ENCODE measurements at regions not wholly inside any gene's neighbourhood (a gene's known extent, or its start where the extent isn't known, plus 50 kb on each side); places are given as distances from the start of the nearest gene placed in this dataset.

DNA sequence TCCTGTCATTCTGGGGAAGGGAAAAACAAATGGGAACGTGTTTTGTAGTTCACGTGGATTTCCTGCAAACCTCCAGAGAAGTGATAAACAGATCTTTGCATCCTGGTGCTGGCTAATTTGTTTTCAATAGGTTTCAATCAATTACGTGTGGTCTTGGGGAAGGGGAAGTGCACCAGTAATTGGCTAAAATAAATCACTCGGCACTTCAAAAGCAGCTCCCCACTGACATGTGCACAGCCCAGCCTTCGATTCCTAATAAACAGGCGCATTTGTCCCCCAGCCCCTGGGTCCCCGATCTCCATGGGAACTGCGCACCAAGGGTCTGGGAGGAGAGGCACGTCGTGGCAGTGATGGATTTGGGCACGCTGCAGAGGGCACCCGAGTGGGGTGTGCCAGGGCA lies 112.9 kb upstream of the GSE1 start:
- no peak for DNase-seq (ENCODE audit: low read depth)
- H3K4me3 ChIP-seq (ENCODE audit: low read depth, low read length): no peak overlapping the region
- TF ChIP-seq CTCF (IDR thresholded peaks at IDR 0.05; ENCODE audit: insufficient read depth, low read length): no peak

DNA sequence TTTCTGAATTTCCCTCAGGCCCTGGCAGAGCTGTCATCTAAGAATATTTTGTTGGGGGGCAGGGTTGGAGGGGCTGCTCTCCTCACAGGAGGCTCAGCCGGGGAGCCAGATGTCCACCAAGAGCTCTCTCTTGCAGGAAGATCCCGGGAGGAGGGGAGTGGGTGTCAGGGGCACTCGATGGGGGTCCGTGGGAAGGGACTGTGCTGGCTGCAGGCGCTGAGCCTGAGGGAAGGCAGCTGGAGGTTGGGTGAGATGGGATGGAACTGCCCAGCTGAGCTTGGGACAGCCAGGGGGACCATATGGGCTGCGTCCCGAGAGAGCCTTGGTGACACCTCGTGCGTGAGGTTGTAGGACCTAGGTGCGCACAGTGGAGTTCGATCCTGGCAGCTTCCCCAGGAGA lies 111.2 kb upstream of the GSE1 start:
- no peak for DNase-seq (ENCODE audit: low read depth)
- no peak for TF ChIP-seq CTCF (IDR thresholded peaks at IDR 0.05; ENCODE audit: insufficient read depth, low read length)

DNA sequence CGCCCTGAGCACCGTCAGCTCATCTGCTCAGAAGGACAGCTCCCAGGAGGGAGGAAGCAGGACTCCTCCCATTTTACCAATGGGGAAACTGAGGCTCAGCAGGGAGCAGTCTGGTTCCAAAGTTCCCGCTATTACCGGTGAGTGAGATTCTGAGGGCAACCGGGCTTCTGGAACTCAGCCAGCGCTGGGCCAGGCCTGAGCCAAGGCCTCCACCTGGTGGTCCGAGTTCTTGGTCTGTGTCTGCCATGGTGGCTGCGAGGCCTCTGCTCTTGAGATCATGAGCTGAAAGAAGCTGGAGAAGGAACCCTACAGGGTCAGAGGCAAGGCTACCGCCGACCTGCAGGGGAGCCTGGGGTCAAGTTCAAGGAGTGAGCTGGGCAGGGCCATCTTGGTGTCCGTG lies 110.8 kb upstream of the GSE1 start:
- H3K4me3 ChIP-seq (ENCODE audit: low read depth, low read length): no peak overlapping the region
- no peak for TF ChIP-seq CTCF (IDR thresholded peaks at IDR 0.05; ENCODE audit: insufficient read depth, low read length)
- DNase-seq (ENCODE audit: low read depth): no peak

More for the DNA sequence above, 111.2 kb upstream of the GSE1 start:
- no peak overlapping the region for H3K4me3 ChIP-seq (ENCODE audit: low read depth, low read length)

DNA sequence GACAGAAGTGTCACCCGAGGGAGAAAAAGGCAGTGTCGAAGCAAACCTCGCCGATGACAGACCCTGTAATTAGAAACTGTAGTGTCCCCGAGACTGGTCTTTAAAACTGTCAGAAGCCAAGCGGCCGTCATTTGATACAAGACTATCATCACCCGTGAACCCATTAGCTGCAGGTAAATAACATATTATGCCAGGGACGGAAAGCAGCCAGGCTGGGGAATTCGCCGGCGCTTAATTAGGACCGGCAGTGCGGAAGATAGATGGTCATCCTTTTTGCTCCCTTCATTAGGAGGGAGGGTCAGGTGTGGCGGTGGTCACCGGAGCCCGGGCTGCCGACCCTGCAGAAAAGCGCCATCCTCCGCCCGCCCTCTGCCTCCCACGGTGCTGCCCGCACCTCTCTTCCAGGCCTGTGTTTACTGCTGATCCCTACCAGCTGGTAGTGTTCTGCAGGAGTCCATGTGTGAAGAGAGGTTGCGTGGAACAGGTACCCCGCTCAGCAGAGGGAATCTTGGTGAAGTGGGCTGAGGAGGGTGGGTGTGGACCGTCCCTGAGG lies 109.4 kb upstream of the GSE1 start:
- DNase-seq (ENCODE audit: low read depth): no peak
- TF ChIP-seq CTCF (IDR thresholded peaks at IDR 0.05; ENCODE audit: insufficient read depth, low read length): no peak
- no peak overlapping the region for H3K4me3 ChIP-seq (ENCODE audit: low read depth, low read length)

- no peak for DNase-seq (ENCODE audit: low read depth)
- no peak for TF ChIP-seq CTCF (IDR thresholded peaks at IDR 0.05; ENCODE audit: insufficient read depth, low read length)
- no peak overlapping the region for H3K4me3 ChIP-seq (ENCODE audit: low read depth, low read length)
Measured at GRCh38 chr16:85504242-85504641, 108.9 kb upstream of the GSE1 start.

GRCh38 chr16:85505794-85506634 lies 107.1 kb upstream of the GSE1 start:
- no peak for DNase-seq (ENCODE audit: low read depth)
- no peak overlapping the region for H3K4me3 ChIP-seq (ENCODE audit: low read depth, low read length)
- TF ChIP-seq CTCF (IDR thresholded peaks at IDR 0.05; ENCODE audit: insufficient read depth, low read length): no peak

DNA sequence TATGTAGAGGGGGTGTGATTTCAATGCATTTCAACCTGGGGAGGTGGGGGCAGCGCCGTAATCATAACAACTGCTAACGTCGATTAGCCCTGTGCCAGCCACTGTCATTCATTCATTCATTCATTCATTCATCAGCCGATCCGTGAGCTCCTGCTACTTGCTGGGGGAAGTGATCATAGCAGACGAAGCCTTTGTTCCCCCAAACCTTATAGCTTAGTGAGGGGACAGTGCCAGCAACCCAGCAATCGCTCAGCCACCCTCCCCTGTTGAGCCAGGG lies 106.5 kb upstream of the GSE1 start:
- no peak for TF ChIP-seq CTCF (IDR thresholded peaks at IDR 0.05; ENCODE audit: insufficient read depth, low read length)
- H3K4me3 ChIP-seq (ENCODE audit: low read depth, low read length): no peak overlapping the region
- no peak for DNase-seq (ENCODE audit: low read depth)

All from fibroblast of the aortic adventitia (primary cell).